Rectal smooth muscle tissue (tissue), 1 donor: ENCODE measurements at regions not wholly inside any gene's neighbourhood (a gene's known extent, or its start where the extent isn't known, plus 50 kb on each side); places are given as distances from the start of the nearest gene placed in this dataset.

Experiments
- H3K27ac ChIP-seq: one replicate; pipeline ENCODE4 v1.7.0; 2013; ENCODE audit warnings: low read depth, low read length, inconsistent platforms
- H3K27me3 ChIP-seq: one replicate; pipeline ENCODE4 v1.7.0; 2013; ENCODE audit warnings: low read length; ENCODE audit not compliant: control insufficient read depth, insufficient read depth
- H3K36me3 ChIP-seq: one replicate; pipeline ENCODE4 v1.7.0; 2013; ENCODE audit warnings: low read length; ENCODE audit not compliant: control insufficient read depth, insufficient read depth
- H3K4me1 ChIP-seq: one replicate; pipeline ENCODE4 v1.7.0; 2013; ENCODE audit warnings: low read length; ENCODE audit not compliant: control insufficient read depth, insufficient read depth
- H3K4me3 ChIP-seq: one replicate; pipeline ENCODE4 v1.7.0; 2013; ENCODE audit warnings: low read length
- H3K9ac ChIP-seq: one replicate; pipeline ENCODE4 v1.7.0; 2013; ENCODE audit warnings: low read length

GRCh38 chr13:74703855-74704387 is 569.7 kb upstream of the KLF12 start:
- Histone ChIP-seq H3K27ac (no peak overlapping the region), H3K9ac (no peak overlapping the region), H3K4me3 (no peak overlapping the region), H3K36me3 (no peaks in the 10 kb centered on the region), H3K4me1 (no peaks in the 10 kb centered on the region), H3K27me3 (no peaks in the 10 kb centered on the region)

GRCh38 chr13:74696148-74696922 is 562.1 kb upstream of the KLF12 start:
- Histone ChIP-seq H3K4me3 (no peak overlapping the region), H3K36me3 (no peaks in the 10 kb centered on the region), H3K27ac (no peak overlapping the region), H3K27me3 (no peaks in the 10 kb centered on the region), H3K9ac (no peak overlapping the region), H3K4me1 (no peaks in the 10 kb centered on the region)

GRCh38 chr13:74695021-74695800 is 561.0 kb upstream of the KLF12 start:
- Histone ChIP-seq H3K4me3 (no peak overlapping the region), H3K4me1 (no peaks in the 10 kb centered on the region), H3K27ac (no peak overlapping the region), H3K36me3 (no peaks in the 10 kb centered on the region), H3K9ac (no peak overlapping the region), H3K27me3 (no peaks in the 10 kb centered on the region)

- Histone ChIP-seq H3K4me3 (no peak overlapping the region), H3K4me1 (no peaks in the 10 kb centered on the region), H3K27me3 (no peaks in the 10 kb centered on the region), H3K36me3 (no peaks in the 10 kb centered on the region), H3K27ac (no peak overlapping the region), H3K9ac (no peak overlapping the region)
Observed at GRCh38 chr13:74687442-74688182, 553.4 kb upstream of the KLF12 start.

GRCh38 chr13:74683411-74683810 is 549.2 kb upstream of the KLF12 start:
- H3K27ac ChIP-seq, result no peak overlapping the region
- H3K4me3 ChIP-seq, result no peak overlapping the region
- no peaks in the 10 kb centered on the region for H3K36me3 ChIP-seq
- no peaks in the 10 kb centered on the region for H3K27me3 ChIP-seq
- H3K4me1 ChIP-seq, result no peaks in the 10 kb centered on the region
- H3K9ac ChIP-seq, result no peak overlapping the region

- Histone ChIP-seq H3K27ac (no peak overlapping the region), H3K4me1 (no peaks in the 10 kb centered on the region), H3K27me3 (no peaks in the 10 kb centered on the region), H3K9ac (no peak overlapping the region), H3K36me3 (no peaks in the 10 kb centered on the region), H3K4me3 (no peak overlapping the region)
Observed at GRCh38 chr13:74682746-74683145, 548.5 kb upstream of the KLF12 start.

- no peaks in the 10 kb centered on the region for H3K36me3 ChIP-seq
- no peak overlapping the region for H3K4me3 ChIP-seq
- no peak overlapping the region for H3K27ac ChIP-seq
- no peaks in the 10 kb centered on the region for H3K4me1 ChIP-seq
- no peaks in the 10 kb centered on the region for H3K27me3 ChIP-seq
- H3K9ac ChIP-seq, result no peak overlapping the region
Observed at GRCh38 chr13:74681891-74682290, 547.7 kb upstream of the KLF12 start.

- Histone ChIP-seq H3K27ac (no peak overlapping the region), H3K36me3 (no peaks in the 10 kb centered on the region), H3K27me3 (no peaks in the 10 kb centered on the region), H3K9ac (no peak overlapping the region), H3K4me3 (no peak overlapping the region), H3K4me1 (no peaks in the 10 kb centered on the region)
Observed at GRCh38 chr13:74678308-74678965, 544.2 kb upstream of the KLF12 start.

- no peak overlapping the region for H3K27ac ChIP-seq
- H3K27me3 ChIP-seq, result no peaks in the 10 kb centered on the region
- H3K4me3 ChIP-seq, result no peak overlapping the region
- H3K9ac ChIP-seq, result no peak overlapping the region
- H3K4me1 ChIP-seq, result no peaks in the 10 kb centered on the region
- no peaks in the 10 kb centered on the region for H3K36me3 ChIP-seq
Observed at GRCh38 chr13:74675972-74676371, 541.8 kb upstream of the KLF12 start.

- H3K4me3 ChIP-seq, result no peak overlapping the region
- H3K27me3 ChIP-seq, result no peaks in the 10 kb centered on the region
- H3K36me3 ChIP-seq, result no peaks in the 10 kb centered on the region
- H3K27ac ChIP-seq, result no peak overlapping the region
- no peaks in the 10 kb centered on the region for H3K4me1 ChIP-seq
- no peak overlapping the region for H3K9ac ChIP-seq
Observed at GRCh38 chr13:74675182-74675581, 541.0 kb upstream of the KLF12 start.

- Histone ChIP-seq H3K27ac (no peak overlapping the region), H3K9ac (no peak overlapping the region), H3K4me3 (no peak overlapping the region), H3K36me3 (no peaks in the 10 kb centered on the region), H3K27me3 (no peaks in the 10 kb centered on the region), H3K4me1 (no peaks in the 10 kb centered on the region)
Observed at GRCh38 chr13:74674720-74675119, 540.5 kb upstream of the KLF12 start.

GRCh38 chr13:74669149-74669548 is 534.9 kb upstream of the KLF12 start:
- H3K27me3 ChIP-seq, result no peaks in the 10 kb centered on the region
- no peak overlapping the region for H3K9ac ChIP-seq
- H3K36me3 ChIP-seq, result no peaks in the 10 kb centered on the region
- no peak overlapping the region for H3K4me3 ChIP-seq
- H3K27ac ChIP-seq, result no peak overlapping the region
- H3K4me1 ChIP-seq, result no peaks in the 10 kb centered on the region
